GM18508 (cell line): ENCODE measurements at regions not wholly inside any gene's neighbourhood (a gene's known extent, or its start where the extent isn't known, plus 50 kb on each side); places are given as distances from the start of the nearest gene placed in this dataset.

Experiments
- ATAC-seq: cut with Tn5 transposase; IDR thresholded peaks from one replicate; pipeline ENCODE4 v1.9.1; 2021; ENCODE audit warnings: moderate number of reproducible peaks; ENCODE audit not compliant: insufficient read depth, unreplicated experiment

- ATAC-seq: no peak
Measured at GRCh38 chr4:112840619-112841018, 203.7 kb downstream of the LARP7 start.

GRCh38 chr4:112842513-112842912 is 205.6 kb downstream of the LARP7 start:
- no peak for ATAC-seq

DNA sequence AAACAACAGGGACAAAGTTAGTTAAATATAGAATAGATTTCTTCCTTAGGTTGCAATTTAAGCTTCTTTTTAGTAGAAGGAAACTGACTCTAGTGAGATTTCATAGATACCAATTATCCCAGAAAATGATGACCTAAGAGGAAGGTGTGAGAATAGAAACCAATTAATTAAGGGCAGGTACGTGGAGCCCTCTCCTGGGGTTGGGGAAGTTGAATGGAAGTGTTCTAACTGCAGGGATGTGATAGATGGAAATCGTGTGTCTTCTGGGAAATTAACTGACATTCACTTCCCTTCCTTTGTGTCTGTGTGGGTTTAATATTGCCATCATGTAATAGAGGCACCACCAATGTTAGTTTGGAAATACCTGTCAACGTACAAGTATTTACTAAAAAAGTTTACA is 204.1 kb upstream of the ANK2 start:
- ATAC-seq: no peak

DNA sequence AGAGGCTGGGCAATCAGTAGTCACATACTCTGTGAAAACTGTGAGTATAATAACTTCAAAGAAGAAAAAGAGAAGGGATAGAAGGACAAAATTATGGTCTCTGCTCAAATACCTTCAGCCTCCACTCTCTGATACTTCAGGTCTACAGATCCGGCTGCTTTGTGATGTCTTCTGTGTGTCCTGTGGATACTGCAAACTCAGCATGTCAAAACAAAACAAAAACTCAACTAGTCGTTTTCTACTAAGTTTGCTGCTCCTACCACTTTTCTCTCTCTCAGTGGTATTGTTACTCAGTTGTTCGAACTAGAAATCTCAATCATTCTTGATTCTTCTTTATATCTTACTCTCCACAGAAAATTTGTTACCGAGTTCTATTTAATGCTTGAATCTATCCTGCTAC is 202.4 kb upstream of the ANK2 start:
- ATAC-seq: no peak

DNA sequence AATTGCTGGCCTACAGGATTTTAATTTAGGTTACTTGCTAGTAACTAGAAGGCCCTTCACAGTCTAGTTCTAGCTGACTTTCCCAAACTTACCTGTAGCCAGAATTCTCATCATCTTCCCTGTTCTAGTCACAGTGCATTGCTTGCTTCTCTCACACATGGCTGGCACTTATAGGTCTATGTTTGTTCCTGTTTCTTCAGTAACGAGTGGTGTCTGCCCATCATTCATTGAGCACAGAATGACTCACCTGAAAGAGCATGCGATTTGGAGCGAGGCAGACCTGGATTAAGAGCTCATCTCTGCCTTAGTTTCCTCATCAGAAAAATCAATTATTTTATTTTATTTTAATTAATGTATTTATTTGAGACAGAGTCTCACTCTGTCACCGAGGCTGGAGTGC is 201.7 kb upstream of the ANK2 start:
- no peak for ATAC-seq

DNA sequence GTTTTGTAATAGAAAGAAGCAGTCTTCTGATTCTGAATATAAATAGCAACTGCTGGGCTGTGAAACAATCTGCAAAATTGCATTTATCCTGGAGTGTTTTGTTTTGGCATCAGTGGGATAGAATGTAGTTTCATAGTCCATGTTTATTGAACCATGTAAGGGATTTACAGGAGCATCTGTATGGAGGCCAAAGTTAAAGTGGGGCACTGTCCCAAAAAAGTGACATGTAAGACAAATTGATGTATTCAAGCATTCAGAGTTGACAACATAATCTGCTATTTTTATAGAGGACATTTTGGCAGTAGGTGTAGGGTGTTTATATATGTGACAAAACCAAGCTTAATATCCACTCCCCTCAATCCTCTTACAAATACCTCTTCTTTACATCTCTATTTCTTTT is 200.5 kb upstream of the ANK2 start:
- no peak for ATAC-seq

DNA sequence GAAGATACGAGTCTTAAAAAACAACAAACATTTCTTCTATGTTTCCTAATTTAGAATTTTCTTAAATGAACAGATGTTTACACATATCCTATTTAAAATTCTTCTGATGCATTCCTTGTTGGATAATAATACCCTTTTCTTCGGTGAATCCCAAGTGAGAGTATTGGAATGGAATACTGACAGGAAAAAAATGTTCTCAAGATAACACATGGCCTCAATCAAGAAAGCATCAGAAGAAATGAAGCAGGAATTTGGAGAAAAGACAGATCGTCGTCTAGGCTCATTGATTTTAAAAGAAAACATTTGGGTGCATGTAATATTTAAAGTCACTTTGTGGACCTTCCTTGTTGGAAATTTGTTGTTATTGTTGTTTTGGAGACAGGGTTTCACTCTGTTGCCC is 196.9 kb upstream of the ANK2 start:
- no peak for ATAC-seq

DNA sequence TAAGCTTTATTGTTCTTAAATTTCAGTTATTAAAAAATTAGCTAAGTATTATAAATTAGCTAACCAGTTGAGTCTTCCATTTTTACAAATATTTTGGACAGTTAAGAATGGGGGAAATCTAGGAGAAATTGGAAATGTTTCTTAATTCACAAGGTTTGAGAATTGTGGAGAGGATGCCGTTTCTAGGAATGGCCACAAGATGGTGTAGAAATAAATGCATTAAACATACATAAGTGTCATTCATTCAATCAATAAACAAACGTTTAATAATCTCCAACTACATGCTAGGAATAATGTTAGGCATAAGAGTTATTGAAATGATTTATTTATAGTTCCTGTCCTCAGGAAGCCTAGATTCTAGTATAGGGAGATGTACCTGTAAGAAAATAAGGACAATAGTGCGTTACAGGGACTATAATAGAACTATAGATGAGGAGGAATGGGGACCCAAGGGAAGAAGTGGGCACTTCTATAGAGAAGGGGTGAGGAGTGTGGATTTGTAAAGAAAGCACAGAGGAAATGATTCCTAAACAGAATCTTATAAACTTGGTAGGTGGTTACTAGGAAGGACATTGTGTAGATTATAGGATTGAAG is 195.7 kb upstream of the ANK2 start:
- ATAC-seq: no peak

- ATAC-seq: no peak
Measured at GRCh38 chr4:112854420-112854819, 195.0 kb upstream of the ANK2 start.

- ATAC-seq: no peak
Measured at GRCh38 chr4:112855058-112855457, 194.4 kb upstream of the ANK2 start.

- no peak for ATAC-seq
Measured at GRCh38 chr4:112857461-112857860, 192.0 kb upstream of the ANK2 start.

- no peak for ATAC-seq
Measured at GRCh38 chr4:112858751-112859150, 190.7 kb upstream of the ANK2 start.

DNA sequence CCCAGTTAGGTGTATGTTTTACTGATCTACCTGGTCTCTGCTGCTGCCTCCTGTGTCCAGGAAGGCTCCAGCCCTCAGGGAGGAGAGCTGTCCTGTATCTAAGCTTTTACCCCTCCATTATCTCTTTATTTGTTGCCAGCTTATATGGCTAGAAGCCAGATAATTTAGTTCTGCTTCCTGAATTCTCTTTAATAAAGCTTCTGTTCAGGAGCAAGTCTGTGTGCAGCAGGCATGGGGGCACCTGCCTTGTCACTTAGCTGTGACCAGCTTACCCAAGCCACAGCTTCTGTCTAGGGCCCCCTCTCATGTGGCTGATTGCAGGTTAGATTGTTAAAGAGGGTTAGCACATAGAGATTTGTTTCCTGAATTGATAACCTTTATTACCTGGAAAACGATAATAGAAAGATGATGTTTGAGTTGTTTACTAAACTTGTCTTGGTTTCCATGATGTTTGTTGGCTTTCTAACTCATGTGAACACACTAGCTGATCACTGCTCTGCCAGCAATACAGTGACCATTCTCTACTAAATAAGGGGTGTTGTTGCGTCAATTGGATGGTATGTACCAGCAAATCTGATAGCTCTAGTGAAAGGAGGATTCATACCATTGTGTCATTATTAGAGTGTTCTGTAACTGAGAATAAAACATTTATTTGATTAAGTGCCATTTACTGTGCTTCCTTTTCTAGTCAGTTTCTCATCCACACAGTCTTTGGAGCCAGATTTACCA is 189.8 kb upstream of the ANK2 start:
- ATAC-seq: no peak

DNA sequence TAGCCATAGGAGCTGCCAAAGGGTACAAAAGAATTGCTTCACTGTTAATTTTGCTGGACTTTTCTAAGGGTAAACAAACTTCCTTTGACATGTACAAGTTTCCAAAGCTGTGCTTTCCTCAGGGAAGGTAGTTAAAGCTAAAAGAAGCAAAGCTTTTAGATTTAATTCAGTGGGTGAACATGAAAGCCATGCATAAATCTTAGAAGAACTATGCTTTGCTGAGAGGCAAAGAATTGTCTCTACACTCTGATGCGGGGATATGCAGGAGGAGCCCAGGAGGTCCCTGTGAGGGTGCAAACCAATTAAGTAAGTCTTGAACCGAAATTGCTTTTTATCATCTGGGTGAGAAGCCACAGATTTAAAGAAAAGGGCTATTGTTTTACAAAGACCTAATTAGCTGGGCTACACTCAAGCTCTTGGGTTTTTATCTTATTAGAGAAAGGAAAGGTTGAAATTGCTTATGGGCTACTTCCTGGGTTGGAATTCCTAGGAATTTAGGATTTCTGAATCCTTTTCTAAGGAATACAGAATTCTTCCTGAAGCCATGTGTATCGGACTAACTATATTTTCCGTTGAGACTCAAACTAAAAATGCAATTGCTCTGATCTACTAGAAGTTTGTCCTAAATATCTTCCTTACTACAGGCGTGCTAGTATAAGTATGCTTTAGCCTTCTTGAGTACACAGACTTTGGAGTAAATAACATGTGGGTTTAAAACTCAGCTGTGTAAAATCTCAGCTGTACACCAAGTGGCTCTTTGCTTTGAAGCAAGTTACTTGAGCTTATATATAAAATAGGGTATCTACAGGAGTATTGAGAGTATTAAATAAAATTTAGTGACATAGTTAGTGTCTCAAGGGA is 188.4 kb upstream of the ANK2 start:
- no peak for ATAC-seq

DNA sequence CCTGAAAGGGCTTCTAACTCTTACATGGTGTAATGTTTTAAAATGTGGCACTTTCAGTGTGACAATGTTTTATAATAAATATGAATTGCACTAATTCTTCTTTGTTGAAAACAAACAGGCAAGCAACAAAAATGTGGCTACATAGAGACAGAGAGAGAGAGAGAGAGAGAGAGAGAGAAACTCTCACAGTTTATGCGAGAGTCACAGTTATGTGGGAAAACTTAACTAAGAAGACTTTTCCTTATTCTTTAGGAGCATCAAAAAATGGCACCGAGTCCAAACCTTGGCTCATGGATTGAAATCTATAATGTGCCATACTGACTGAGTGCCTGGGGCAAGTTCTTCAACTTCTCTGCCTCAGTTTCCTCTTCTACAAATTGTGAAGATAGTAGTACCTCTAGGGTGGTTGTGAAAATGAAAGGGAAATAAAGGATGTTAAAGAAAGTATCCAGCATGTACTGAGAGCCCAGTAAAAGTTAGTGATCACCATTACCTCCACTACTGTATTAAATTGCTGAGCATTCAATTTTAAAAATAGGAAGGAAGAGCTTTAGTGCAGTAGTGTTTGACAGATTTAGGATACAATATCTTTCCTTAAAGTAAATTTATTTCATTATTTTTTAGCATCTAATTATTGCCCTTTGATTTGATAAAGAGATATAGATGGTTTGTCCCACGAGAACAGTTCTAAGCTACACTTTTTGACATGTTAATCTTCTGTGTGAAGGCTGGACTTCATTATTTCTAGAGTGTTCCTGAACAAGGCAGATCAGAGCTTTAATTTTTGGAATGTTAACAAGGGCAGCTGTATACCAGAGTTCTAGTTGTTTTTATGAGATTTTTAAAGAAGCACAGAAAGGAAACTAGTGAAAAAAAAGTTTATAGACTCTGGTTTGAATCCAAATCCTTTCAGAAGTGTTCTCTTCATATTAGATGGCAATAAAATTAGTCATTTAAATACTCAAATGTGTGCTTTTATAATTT is 187.5 kb upstream of the ANK2 start:
- ATAC-seq: no peak

DNA sequence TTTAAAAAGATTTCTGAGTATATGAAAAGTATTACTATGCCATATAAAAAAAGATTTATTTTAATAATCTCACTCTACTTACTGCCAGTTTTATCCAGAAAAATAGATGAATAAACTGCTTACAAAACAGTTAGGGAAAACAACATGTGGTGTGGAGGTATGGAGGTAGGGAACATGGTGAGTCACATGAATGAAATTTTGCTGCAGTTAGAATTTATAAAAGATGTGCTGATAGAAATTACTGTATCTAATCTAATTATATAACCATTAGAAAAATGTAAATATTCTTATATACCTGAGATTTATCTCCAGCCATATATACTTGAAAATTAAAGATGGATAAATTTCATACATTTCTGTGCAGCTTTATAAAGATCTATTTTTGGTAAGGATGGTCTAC is 184.0 kb upstream of the ANK2 start:
- ATAC-seq: no peak

DNA sequence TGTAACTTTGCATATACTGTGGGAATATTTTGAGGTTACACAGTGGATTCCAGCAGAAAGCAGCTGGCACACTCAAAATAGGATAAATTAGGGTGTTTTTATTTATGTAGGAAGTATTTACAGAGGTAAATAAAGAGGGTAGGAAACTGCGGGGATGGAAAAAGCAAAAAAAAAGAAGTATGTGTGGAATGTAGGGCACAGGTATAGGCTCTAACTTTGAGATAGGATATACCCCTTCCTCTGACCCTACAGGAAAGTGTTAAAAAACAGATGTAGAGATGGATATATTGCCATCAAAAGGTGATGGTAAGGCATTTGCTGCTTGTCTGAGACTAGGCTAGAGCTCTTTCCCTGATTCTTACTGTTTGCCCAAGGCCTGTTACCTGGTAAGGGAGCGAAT is 173.1 kb upstream of the ANK2 start:
- no peak for ATAC-seq

GRCh38 chr4:112881842-112882241 is 167.6 kb upstream of the ANK2 start:
- no peak for ATAC-seq

DNA sequence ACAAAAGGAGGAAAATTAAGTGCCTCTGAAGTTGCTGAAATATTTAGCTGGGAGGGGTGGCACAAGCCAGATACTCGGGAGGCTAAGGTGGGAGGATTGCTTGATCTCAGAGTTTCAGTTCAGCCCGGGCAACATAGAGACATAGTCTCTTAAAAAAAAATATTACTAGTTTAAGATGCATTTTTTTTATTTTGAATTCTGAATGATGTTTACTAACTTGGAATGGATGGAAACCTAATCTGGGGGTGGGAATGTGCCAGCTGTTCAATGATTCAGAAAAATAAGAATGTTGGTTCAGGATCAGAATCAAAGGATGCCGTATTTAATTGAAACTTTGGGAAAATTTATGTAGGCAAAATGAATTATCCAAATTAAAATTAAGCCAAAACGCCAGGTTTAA is 167.2 kb upstream of the ANK2 start:
- ATAC-seq: no peak

- no peak for ATAC-seq
Measured at GRCh38 chr4:112884406-112884805, 165.0 kb upstream of the ANK2 start.
